HG02970 (cell line): ENCODE measurements at regions not wholly inside any gene's neighbourhood (a gene's known extent, or its start where the extent isn't known, plus 50 kb on each side); places are given as distances from the start of the nearest gene placed in this dataset.
"Not testable (repeated sequence)": the region's sequence is repeated elsewhere in the genome, so short reads cannot be mapped to it uniquely, and the experiment has no call there.

ENCODE experiments used
- ATAC-seq: cut with Tn5 transposase; IDR thresholded peaks from one replicate; pipeline ENCODE4 v1.9.1; 2021; ENCODE audit warnings: mild to moderate bottlenecking, moderate library complexity, moderate number of reproducible peaks; ENCODE audit not compliant: unreplicated experiment, low FRiP score

- no peak for ATAC-seq
These were observed 120.0 kb downstream of the GALR1 start for GRCh38 chr18:77369644-77370043.

DNA sequence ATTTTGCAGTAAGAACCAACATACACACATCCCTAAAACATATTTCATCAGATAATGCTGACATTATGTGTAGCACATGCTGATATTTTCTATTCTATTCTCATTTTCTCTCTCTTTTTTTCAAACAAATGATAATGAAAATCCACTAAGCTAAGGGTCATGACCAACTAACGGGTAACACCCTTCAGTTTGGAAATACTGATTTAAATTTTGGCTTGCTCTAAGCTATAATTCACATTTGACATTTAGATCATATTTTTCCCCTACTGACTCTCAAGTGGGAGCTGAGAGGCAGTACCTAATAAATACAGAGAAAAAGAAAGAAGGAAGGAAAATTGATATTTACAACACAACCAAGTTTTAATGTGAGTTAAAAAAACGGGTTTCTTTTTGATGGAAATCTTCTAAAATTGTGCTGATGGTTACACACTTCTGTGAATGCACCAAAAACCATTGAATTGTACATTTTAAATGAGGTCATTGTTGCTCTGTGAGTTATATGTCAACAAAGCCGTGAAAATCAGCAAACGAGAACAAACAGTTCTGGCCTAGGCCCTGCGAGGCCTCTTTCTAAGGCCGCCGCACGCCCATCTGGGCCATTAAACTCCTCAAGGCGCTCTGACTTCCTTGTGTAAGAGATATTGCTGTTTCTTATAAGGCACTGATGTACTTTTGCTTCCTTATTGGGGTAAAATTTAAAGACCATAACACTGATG is 124.2 kb downstream of the GALR1 start:
- ATAC-seq: no peak

DNA sequence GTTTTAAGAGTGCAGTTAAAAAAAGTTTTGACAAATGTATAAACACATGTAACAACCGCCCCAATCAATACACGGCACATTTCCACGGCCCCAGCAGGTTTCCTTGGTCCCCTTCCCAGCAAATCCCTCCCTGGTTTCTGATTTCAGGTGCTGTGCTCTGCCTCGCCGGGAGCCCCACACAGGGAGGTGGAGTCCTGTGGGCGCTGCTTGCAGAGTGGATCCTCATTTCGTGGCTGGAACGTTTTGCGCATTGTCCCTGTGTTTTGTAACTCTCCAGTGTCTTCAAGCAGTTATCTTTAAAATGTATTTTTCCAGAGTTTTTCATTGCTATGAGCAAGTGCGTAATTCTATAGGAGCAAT is 124.8 kb downstream of the GALR1 start:
- no peak for ATAC-seq

DNA sequence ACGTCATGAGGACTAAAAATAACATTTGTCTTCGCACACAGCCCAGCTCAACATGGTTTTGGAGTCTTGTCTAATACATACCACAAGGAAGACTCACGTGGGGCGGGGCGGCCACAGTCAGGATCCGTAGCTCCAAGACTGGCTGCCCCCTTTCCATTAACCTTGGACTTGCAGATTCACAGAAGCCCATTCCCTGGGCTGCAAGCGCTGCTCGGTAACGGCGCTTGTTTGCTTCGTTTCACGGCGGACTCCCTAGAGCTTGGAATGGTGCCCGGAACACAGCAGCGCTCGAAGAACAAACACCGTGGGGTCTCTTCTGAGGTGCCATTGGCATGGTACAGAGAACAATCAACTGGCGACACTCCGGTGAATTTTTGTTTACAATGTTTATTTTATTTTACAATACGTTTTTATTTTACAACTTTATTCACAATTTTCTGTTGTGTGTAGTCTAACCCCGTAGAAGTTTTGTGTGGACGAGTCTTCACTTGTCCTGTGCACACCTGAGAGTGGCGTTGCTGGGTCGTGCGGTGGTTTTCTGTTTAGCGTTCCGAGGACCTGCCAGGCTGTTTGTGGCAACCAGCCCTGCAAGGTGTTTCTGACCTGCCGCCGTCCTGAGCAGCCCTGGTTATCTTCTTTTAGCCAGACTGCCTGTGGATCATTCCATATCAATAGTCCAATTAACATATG is 126.5 kb downstream of the GALR1 start:
- ATAC-seq: no peak

GRCh38 chr18:77376733-77377094 is 127.1 kb downstream of the GALR1 start:
- ATAC-seq: no peak

DNA sequence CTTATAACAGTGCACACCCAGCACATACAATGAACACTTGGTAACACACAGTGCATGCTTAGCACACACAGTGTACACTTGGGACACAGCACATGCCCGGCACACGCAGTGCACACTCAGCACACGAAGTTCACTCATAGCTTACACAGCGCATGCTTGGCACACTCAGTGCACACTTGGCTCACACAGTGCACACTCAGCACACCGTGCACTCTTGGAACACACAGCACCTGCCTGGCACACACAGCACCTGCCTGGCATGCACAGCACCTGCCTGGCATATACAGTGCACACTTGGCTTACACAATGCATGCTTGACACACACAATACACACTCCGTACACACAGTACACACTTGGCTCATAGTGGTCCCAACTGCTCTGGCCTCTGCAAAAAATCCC is 128.2 kb downstream of the GALR1 start:
- no peak for ATAC-seq

DNA sequence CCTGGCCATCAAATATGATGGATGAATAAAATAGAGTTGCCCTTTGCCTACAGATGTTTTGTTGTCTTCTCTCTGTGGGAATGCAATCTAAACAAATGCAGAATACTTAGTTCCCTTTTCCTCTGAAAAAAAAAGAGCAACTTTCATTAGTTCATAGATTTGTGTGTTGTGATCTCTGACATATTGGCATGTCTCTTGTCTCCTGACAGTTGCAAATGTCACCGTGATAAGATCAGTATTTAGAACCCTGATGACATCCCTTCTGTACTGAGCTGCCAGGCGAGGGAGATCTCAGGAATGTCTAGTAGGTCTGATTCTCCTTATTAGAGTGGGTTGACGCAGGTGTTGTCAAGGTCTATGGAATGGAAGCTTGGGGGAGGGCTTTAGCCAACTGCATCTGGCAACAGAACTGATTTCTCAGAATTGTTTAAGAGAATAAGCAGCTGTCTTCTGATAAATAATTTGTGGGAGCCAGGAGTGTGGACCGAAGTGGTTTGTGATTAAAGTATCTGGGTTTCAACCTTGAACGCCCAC is 130.4 kb downstream of the GALR1 start:
- no peak for ATAC-seq

- no peak for ATAC-seq
These were observed 131.0 kb downstream of the GALR1 start for GRCh38 chr18:77380695-77381094.

DNA sequence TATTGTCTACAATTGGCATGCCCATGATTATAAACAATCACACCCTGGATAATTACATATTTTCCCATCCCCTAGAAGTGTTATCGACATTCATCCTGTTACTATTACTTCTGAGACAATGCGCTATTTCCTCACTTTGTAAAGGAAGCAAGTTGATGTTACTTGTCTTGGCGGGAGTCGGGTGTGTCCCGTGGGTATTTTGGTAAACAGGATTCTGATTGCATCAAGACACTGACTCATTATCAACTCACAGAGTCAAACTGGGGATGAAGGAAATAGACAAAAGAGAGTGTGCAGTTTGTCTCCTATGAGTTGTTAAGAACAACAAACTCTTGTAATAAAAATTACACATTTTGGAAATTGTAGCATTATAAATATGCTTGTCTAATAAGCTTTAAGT is 142.7 kb downstream of the GALR1 start:
- no peak for ATAC-seq

GRCh38 chr18:77393519-77393918 is 143.9 kb downstream of the GALR1 start:
- ATAC-seq: no peak

- ATAC-seq: no peak
These were observed 146.3 kb downstream of the GALR1 start for GRCh38 chr18:77395953-77396352.

- ATAC-seq: no peak
These were observed 147.4 kb downstream of the GALR1 start for GRCh38 chr18:77397056-77397455.

DNA sequence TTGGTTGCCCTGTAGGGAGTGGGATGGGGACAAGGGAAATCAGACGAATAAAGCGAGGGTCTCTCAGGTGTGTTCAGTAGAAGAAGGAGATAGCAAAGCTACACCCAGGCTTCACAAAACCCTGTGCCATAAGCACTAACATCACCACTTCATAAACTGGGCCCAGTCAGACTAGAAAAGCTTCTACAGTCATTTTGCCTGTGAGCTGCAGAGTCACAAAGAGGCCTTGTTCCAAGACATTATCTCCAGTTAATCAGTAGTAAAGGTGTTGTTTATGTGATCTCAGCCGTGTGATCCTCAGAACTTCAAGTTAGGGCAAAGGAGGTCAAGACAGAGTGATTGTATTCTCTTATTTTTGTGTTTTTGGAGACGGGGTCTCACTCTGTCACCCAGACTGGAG is 148.0 kb downstream of the GALR1 start:
- no peak for ATAC-seq

- no peak for ATAC-seq
These were observed 150.9 kb downstream of the GALR1 start for GRCh38 chr18:77400561-77400960.

- ATAC-seq: no peak
These were observed 151.5 kb downstream of the GALR1 start for GRCh38 chr18:77401173-77401572.

DNA sequence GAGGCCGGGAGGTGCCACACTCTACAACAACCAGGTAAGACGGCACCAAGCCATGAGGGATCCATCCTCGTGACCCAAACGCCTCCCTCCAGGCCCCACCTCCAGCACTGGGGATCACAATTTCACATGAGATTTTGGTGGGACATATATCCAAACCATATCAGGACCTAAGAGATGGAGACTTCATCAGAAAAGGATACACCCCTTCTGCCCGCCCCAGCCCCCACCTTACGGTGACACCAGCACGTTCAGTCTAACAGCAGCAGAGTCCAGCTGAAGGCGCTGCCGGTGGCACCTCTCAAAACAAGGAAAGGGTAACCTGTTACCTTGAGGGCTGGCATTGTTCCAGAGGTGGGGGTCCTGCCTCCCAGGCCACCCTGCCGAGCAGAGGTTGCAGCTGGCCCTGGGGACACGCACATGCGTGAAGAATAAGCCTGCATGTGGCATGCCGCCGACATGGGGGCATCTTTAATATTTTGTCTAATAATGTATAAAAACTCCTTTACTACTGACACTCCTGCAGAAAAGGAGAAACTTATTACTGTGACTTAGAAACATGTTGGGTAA is 154.4 kb downstream of the GALR1 start:
- ATAC-seq: no peak

DNA sequence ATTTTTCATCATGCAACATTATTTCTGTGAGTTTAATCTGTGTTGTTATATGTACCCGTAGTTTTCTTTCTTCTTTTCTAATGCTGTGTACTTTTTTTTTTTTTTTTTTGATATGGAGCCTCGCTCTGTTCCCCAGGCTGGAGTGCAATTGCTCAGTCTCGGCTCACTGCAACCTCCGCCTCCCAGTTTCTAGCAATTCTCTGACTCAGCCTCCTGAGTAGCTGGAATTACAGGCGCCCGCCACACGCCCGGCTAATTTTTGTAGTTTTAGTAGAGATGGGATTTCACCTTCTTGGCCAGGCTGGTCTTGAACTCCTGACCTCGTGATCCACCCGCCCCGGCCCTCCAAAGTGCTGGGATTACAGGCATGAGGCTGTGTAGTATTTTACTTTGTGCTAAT is 155.4 kb downstream of the GALR1 start:
- ATAC-seq: no peak

- ATAC-seq: no peak
These were observed 158.1 kb downstream of the GALR1 start for GRCh38 chr18:77407733-77408132.

GRCh38 chr18:77421546-77421945 is 171.9 kb downstream of the GALR1 start:
- ATAC-seq: not testable (repeated sequence)

DNA sequence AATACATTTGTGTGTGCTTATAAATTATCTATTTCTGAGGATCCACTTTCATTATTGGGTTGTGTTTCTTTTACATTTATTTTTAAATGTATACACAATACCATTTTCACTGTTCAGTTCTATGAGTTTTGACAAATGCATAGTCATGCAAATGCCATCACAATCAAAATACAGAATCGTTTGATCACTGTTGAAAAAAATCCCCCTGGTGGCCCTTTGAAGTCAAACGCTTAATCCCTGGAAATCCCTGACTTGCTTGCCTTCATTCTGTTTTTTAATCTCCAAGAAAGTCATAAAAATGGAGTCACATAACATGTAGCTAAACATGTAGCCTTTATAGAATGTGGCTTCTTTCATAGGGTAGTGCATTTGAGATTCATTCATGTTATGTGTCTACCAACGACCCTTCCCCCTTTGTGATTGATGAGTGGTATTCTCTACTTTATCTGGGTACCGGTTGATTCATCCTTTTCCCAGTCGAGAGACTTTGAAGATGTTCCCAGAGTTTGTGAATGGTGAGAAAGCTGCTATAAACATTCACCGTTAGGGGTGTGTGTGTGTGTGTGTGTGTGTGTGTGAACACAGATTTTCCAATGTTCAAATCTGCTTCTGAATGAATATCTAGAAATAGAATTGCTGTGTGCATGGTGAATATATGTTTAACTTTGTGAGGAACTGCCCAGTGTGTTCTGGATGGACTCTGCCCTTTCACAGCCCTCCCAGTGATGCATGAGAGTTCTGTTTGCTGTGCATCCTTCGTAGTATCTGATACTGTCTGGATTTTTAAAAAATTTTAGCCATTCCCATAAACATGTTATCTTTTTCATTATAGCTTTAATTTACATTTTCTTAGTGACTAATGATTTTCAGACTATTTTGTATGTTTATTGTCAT is 173.6 kb downstream of the GALR1 start:
- ATAC-seq: no peak

- no peak for ATAC-seq
These were observed 183.4 kb downstream of the GALR1 start for GRCh38 chr18:77433076-77433475.
